ENCODE measurements at regions not wholly inside any gene's neighbourhood (a gene's known extent, or its start where the extent isn't known, plus 50 kb on each side); places are given as distances from the start of the nearest gene placed in this dataset.

- DNase-seq, result no peak
Measured at GRCh38 chr11:70537576-70538571, 139.5 kb downstream of the CTTN start.

DNA sequence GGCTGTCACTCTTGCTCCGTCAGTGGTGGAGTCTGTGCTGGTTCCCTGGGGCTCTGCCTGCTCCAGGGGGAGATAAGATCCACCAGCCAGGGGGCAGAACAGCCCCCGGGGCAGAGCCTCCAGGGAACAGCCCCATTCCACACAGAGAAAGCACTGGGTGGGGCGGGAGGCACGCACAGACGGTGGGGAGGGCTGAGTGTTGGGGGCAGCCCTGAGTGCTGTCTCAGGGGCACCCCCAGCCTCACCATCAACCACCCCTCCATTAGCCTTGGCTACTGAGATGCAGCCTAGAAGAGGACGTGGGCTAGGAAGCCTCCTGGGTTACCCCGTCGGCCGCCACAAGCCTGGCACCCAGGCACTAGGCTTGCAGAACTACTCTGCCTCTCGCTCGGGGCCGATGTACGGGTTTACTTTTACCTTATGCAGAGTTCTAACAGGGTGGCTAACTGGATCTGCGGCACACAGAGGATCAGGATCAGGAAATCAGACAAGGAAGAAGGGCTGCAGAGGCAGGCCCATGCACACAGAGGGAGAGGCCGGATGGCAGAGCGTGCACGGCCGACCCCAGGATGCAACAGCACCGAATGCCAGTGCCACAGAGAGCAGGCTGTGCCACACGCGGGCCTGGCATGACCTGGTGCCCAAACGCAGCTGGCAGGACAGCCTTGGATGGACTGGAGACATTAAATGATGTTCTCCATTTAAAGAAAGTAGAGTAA, 140.5 kb downstream of the CTTN start:
- no peak for DNase-seq

GRCh38 chr11:70539360-70540095, 141.2 kb downstream of the CTTN start:
- no peak for DNase-seq

GRCh38 chr11:70540196-70540595, 141.9 kb downstream of the CTTN start:
- no peak for DNase-seq

DNA sequence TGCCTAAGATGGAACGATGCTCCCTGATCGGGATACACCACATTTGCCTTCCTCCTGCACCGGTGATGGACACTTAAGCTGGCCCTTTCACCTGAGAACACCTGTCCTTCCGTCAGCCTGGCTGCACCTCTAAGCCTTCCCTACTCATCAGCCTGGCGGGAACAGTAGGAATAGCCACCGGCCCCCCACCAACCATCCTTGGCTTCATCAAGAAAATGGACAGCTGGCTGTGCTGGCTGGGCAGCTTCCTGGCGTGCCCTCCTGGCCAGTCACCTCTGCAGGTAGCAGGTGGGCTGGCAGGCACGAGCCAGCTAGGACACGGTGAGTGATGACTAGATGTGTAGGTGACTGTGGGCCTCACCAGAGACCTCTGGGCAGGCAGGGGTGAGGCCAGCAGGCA, 142.8 kb downstream of the CTTN start:
- DNase-seq, result no peak

- no peak for DNase-seq
Measured at GRCh38 chr11:70541699-70542098, 143.4 kb downstream of the CTTN start.

GRCh38 chr11:70542406-70542805, 144.1 kb downstream of the CTTN start:
- DNase-seq, result no peak

DNA sequence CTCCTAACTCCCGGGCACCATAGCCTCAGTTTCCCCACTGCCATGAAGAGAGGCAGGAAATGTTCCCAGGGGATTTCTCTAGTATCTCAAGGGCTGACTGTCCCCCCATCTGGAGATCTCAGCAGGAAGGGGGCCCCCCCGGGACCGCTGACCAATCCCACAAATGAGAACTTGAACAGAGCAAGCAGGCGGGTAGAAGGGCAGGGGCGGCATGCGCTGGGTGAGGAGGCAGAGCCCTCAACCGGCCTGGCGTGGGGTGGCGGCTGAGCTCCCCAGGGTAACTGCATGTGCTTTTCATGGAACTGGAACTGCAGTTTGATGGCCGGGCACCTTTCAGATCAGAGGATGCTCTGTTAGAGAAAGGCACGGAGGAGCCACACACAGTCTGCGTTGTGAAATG, 144.5 kb downstream of the CTTN start:
- DNase-seq, result no peak

DNA sequence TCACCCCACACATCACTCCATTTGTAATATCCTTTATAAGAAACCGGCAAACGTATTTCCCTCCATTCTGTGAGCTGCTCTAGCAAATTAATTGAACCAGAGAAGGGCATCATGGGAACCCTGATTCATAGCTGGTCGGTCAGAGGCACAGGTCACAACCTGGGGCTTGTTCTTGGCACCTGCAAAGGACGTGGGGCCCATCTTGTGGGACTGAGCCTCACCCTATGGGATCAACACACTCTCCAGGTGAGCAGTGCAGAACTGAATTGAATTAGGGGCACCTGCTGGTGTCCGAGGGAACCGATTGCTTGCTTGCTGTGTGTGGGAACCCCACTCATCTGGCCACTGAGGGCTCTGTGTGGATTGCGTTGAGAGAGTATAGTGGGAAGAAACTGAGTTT, 145.3 kb downstream of the CTTN start:
- DNase-seq, result no peak

- no peak for DNase-seq
Measured at GRCh38 chr11:70544067-70544773, 145.9 kb downstream of the CTTN start.

GRCh38 chr11:70544774-70545609, 146.7 kb downstream of the CTTN start:
- no peak for DNase-seq

- no peak for DNase-seq
Measured at GRCh38 chr11:70545610-70545912, 147.2 kb downstream of the CTTN start.

- DNase-seq, result no peak
Measured at GRCh38 chr11:70546191-70546940, 148.0 kb downstream of the CTTN start.

DNA sequence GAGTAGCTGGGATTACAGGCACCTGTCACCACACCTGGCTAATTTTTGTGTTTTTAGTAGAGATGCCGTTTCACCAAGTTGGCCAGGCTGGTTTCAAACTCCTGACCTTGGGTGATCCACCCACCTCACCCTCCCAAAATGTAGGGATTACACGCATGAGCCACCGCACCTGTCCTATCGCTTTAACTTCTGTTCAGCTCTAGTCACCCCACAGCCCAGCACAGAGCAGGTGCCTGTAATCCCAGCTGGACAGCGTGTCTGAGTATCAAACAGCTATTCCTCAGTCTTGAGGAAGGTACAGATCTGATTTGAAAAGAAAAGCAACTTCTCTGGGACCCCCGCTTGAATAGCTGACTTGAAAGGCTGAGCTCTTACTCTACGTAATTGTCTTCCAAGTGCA, 149.1 kb downstream of the CTTN start:
- DNase-seq, result no peak

DNA sequence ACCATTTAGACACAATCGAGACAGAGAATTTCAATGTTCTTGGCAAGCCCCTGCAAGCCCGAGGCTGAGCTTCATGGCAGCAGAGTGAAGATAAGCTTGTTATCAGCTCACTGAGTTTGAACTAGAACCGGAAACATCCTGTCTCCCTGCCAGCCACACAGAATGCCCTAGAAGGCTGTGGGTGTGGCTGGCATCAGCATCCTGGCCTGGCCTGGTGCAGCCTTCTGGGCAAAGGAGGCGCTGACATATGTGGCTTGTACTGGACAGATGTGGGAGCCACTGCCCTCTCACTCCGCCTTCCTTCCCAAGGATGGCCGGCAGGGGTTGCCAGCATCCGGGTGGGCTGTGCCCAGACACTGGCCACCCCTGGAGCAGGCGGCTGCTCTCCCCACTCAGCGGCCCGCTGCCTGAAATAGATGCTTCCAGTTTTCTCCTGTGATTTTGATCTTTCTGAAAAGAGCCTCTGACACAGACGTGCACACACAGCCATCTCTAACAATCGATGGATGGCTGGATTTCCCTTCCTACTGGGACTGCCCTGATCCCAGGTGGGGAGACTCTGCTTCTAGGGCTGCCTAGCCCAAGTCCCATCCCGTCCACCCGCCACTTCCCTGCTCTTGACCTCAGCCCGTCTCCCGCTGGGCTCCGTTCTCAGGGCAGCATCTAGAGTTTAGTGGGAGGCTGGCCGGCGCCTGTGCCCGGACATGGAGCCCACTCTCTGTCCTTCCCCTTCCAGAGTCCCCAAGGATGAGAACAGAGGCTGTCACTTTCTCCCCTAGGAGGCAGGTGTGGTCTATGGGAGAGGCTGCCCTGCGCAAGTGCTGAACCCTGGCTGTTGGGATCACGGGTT, 149.7 kb downstream of the CTTN start:
- DNase-seq, result no peak

DNA sequence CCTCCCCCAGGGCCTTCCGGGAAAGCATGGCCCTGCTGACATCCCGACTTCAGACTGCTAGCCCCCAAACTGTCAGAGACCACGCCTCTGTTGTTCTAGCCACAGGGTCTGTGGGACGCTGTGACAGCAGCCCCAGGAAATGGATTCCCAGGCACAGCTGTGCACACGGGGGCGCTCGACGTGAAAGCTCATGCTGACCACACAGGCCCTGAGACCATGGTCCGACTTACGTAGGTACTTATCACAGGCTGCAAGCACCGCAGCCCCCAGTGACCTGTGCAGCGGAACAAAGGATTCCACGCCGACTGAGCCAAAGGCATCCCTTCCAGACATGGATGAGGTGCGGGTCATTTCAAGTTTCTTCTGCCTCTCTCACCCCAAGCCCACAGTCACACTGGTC, 150.6 kb downstream of the CTTN start:
- no peak for DNase-seq

DNA sequence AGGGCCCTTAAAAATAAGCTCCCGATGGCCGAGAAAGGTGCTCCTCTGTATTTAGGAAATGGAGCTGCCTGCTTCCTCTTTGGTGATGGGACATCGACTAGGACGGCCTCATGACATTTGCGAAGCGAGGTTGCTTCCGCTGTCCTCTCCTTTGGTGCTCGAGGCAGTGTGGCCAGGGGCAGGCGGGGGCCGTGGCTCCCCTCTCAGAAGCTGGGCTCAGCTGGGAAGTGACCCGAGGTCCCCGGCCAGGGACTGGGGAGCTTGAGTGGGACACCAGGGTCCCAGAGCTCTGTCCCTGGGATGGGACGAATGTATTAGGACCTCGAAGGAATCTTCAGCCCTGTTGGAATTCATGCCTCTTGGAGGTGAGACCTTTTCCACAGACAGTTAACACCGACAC, 151.1 kb downstream of the CTTN start:
- DNase-seq, result no peak

DNA sequence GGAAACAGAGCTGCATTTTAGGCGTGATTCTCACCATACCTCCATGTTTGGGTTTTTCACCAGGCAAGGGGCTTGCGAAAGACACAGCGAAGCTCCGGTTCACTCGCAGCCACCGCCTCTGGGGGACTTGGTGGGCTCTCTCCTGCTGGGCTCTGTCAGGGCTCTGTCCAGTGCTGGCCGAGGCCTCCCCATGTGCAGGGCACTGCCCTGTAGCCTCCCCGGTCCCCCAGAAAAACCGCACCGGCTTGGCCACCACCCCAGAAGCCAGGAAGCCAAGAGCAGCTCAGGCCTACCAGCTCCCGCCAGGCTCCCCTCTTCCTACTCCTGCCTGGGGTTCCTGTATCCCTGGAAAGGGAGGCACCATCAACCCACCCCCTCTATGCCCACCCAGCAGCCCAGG, 151.5 kb downstream of the CTTN start:
- DNase-seq, result no peak

DNA sequence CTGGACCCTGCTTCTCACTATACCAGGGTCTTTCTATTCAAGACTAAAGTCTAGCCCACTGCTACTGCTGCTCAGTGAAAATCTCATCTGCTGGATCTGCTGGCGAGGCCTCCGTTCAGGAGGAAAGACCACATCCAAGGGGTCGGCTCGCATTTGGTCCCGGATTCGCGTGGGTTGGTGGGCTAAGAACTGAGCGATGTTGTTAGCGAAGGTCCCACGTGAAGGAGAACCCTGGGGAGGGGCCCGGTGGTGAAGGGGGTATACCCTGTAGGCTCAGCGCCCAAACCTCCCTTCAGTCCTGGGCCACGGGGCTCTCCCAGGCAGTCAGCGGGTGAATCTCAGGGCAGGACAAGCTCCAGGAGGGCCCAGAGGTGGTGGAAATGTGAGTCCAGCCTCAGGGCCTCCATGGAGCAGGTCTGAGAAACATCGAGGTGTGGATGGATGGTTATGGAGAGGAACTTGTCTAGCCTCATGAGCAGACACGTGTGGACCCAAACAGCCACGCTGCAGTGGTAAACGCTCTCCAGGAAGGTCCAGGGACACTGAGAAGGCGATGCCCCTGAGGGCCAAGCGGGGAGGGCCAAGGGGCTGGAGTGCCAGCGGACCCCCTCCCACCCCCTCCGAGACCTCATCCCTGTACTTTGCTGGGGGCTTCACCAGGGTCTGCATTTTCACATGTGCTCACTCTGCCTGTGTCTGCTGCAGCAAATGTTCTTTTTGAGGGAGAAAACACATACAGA, 152.3 kb downstream of the CTTN start:
- no peak for DNase-seq
